Epithelial cell of prostate (primary cell): ENCODE measurements at regions not wholly inside any gene's neighbourhood (a gene's known extent, or its start where the extent isn't known, plus 50 kb on each side); places are given as distances from the start of the nearest gene placed in this dataset.
A peak's percentile ranks its signal among the peaks of the same experiment; 100 is the strongest.
"Not testable (repeated sequence)": the region's sequence is repeated elsewhere in the genome, so short reads cannot be mapped to it uniquely, and the experiment has no call there.

Experiments
- DNase-seq: peaks from one replicate; pipeline ENCODE4 v3.0.0-alpha.2; 2011; ENCODE audit warnings: low read depth, low spot score
- H3K27ac ChIP-seq: fragments of 450-650 bp; 2 replicates; pipeline ENCODE4 v1.5.1; 2017; ENCODE audit warnings: mild to moderate bottlenecking

DNA sequence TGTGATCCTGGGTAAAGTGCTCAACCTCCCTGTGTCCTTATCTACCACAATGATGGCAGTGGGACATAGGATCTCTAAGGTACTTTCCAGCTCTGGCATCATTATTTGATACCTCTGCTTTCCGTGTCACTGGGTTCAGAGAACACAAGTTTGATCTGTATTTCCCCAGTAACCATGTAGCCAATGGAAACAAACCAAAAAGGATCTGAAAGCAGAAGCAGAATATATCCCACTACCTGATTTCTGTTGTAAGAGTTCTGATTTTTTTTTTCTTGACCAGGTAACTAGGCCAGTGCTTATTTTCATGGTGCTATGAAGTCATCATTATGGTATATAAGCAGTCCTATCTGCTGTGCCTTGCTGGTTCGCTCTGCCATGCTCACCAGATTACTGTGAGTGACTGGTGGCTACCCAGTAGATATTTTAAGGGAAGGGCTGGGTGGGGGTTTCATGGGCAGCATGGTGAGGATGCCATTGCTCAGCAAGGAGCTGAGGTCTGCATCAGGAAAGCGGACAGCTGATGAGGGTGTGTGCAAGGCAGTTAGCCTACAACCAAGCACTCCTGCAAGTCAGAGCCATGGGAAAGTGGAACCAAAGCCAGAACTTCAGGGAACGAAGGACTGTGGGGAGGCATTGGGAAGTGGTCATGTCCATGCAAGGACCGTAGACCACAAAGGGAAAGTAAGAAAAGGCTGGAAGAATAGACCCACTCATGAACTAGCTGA, 104.9 kb upstream of the EDEM3 start:
- DNase-seq: no peak

DNA sequence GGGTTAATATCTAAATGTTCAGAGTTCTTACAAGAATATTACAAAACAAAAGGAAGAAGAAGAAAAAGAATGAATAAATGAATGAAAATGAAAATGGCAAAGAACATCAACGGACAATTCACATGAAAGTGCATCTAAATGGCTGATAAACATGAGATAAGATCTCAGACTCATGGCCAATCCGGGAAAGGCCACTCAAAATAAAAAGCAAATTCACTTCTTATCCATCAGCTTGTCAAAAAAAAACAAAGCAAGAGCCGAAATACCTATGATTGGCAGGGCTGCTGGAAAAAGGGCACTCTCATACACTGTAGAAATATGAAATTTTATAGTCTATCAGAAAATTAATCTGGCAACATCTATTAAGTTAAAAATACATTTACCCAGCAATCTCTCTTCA, 103.6 kb upstream of the EDEM3 start:
- no peak for DNase-seq
- no peak overlapping the region for H3K27ac ChIP-seq

More for the DNA sequence above, 104.9 kb upstream of the EDEM3 start:
- no peak overlapping the region for H3K27ac ChIP-seq

DNA sequence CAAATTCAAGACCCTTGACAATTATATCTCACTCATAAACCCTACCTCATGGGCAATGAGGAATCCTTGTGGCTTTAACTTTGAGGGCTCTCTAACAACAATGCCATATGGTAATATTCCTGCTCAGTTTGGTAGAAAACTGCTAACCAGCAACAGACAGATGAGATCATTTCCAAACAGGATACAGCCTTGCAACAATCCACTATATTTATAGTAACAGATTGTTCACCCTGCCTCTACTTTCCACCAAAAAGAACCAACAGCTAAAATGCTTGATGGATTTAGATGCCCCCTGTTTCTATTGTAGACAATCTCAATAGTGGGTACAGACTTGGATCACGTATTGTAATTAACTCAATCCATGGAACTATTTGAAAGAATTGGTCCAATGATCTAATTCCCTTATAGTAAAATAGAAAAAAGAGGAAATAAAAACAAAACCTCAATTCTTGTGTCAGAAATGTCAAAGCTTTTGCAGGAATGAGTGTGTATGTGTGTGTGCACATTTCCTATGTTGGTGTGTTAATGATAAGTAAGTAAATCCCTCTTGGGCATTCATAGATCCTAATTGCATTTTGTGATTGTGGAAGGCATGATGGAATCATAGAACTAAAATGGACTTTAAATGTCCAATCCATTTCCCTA, 100.0 kb upstream of the EDEM3 start:
- no peak for DNase-seq
- H3K27ac ChIP-seq: no peak overlapping the region

DNA sequence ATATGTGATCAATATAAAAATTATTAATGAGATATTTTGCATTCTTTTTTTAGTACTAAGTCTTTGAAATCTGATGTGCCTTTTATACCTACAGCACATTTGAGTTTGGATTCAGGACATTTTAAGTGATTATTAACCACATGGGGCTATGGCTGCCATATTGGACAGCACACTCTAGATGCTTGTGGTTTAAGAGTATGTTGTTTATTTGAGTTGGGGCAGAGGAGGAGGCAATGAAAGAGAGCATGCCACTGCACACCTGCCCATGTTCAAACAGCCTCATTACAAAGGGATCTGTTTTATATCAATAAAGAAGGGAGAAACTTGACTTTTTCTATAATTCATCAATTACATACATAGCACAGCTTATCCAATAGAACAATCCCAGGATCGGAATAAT, 99.4 kb upstream of the EDEM3 start:
- no peak for DNase-seq
- H3K27ac ChIP-seq: no peak overlapping the region

DNA sequence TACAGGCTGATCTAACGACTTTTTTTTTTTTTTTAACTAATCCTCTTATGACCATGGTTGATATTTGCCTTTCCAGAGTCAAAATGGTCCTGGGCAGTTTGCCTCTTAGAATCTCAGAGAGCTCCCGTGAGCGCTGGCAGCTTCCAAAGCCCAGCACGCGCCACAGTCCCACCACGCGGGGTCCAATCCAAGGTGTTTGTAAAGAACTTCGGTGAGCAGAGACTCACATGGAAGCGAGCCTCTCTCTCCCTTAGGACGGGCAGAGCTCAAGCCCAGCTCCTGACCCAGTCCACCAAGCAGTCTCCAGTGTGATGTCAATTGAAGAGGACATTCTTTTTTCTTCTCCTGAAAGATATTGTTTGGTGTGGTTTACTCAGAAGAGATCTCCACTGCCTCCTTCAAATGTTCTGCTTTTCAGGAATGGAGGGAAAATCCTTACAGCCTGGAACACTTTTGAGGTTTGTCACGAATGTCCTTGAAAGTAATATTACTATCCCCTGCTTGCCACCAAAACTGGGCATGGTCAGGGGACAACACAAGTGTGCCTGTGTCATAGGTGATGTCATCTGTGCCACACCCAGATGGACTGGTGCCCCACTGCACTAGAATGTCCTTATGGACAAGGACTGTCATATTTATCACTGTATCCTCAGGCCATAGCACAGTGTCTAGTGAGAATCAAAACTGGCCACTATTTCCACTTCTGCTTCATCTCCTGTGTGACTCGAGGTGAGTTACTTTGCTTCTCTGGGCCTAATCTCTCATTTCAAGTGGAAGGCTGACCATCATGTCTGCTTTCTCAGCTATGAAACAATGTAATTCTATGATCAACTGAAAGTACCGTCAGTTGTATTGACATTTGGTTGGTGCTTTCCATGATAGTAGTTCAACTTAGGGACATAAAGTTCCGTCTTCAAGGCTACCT, 97.4 kb upstream of the EDEM3 start:
- H3K27ac ChIP-seq: no peak overlapping the region
- DNase-seq: no peak

DNA sequence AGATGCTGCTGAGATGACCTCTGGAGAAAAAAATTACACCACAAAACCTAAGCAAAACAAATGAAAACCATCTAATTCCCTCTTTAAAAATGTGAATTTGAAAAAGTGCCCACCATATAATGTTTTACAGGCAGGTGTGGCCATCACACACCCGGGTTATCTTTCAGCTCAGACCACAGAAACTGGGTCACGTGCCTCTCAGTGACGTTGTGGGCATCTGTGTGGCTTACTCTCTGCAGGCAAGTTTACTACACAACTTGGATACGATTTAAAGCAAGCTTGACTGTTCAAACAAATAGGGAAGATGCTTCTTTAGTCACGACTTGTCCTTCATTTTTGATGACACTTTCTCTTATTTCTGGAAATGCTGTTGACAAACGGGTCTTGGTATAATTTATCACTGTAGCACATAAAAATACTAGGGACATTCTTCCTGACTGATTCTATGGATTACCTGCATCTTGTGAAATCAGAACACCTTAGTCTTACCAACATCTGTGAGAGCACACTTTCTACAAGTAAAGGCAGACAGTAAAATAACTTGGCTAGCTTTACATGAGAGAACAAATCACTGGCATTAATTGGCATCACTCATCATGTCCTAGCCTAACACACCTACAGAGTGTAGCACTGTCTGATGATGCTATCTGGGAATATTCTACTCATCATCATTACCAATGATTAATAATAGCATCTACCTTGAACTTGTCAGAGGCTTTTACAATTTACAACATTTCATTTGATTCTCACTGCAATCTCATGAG, 89.3 kb upstream of the EDEM3 start:
- no peak overlapping the region for H3K27ac ChIP-seq
- peak; percentile 16 for DNase-seq

DNA sequence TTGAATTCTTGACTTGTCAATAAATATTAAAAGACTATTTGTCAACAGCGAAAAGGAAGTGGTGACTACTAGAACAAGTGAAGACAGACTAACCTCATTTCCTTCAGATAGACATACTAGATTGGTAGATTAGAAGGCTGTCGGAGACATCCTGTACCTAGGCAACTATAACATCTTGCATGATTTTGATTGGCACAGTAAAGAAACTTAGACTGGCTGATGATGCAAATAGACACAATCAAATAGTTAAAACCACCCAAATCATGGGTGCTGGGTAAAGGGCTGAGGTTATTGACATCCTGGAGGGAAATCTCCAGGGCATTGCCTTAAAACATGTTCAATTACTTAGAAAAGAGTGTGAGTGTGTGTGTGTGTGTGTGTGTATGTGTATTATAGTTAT, 85.9 kb upstream of the EDEM3 start:
- no peak overlapping the region for H3K27ac ChIP-seq
- no peak for DNase-seq

DNA sequence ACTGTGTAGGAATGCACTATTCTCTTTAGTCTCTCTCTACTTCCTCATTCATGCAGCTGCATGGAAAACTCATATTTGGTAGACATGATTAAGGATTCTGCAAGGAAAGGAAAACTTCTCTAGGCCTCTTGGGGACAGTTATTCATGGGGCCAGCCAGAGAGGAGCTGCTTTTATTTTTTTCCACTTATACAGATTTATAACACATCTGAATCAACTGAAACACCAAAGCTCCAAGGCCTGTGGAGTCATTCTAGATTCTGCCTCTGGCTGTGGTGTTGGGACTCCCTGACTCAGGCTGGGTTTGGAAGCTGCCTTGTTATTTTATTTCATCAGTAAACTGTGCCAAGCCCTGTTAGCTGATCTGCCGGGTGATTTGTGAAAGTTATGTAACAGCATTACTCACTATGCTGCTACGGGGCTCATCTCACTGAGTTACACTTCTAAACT, 83.9 kb upstream of the EDEM3 start:
- DNase-seq: peak; percentile 86
- peak overlapping the region; percentile 47 for H3K27ac ChIP-seq

DNA sequence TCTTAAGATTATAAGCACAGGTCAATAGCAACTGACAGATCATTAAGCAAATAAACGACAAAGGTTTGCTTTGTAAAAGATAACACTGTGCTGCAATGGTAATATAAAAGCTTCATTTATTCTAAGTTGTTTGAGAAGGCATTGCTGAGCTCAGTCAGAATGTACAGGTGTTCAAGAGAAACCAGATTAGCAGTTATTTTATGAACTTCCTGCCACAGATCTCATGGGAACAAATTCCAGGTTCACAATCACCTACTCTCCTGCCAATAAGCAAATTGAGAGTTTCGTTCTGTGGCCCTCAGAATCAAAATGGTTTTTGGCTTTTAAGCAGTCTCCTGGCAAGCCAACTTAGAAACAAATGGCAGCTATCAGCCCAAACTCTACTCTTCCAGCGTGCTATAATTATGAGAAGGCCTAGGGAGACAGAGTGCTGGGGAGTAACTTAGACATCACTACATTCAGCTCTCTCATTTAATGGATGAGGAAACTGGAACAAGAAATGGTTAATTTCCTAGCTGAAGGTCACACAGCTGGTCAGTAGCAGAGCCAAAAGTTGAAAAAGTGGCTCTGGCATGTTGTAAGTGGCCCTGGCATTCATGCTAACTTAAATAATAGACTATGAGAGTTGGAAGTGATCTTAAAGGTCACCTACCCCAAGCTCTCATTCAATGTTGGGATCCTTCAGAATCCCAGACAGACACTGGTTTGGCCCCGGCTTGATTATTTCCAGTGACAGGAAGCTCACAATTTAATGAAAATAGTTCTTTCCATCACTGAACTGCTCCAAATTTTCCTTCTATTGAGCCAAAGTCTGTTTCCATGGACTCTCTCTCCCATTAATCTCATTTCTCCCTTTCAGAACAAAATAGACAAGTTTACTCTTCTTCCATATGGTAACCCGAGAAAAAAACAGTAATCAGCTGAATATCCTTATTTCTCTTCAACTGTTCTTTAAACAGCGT, 82.6 kb upstream of the EDEM3 start:
- DNase-seq: no peak
- H3K27ac ChIP-seq: no peak overlapping the region

DNA sequence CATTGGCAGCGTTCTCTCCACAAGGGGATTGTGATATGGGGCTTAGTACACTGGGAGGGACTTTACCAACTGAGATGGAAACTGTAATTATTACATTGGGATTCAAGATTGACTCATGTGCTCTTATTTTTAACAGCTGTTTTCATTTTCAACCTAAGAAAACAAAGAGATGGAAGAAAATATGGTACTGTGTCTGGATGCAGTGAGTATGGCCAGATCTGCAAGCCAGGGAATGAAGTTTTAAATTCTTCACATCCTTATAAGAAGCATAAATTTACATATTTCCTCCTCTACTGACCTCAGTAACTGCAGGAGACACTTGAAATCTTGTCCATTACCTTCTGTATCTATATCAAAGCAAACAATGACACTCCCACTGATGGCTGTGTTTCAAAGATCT, 81.5 kb upstream of the EDEM3 start:
- no peak overlapping the region for H3K27ac ChIP-seq
- no peak for DNase-seq

DNA sequence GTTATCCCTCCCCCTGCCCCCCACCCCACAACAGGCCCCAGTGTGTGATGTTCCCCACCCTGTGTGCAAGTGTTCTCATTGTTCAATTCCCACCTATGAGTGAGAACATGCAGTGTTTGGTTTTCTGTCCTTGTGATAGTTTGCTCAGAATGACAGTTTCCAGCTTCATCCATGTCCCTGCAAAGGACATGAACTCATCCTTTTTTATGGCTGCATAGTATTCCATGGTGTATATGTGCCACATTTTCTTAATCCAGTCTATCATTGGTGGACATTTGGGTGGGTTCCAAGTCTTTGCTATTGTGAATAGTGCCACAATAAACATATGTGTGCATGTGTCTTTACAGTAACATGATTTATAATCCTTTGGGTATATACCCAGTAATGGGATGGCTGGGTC, 79.3 kb upstream of the EDEM3 start:
- H3K27ac ChIP-seq, DNase-seq: not testable (repeated sequence)

DNA sequence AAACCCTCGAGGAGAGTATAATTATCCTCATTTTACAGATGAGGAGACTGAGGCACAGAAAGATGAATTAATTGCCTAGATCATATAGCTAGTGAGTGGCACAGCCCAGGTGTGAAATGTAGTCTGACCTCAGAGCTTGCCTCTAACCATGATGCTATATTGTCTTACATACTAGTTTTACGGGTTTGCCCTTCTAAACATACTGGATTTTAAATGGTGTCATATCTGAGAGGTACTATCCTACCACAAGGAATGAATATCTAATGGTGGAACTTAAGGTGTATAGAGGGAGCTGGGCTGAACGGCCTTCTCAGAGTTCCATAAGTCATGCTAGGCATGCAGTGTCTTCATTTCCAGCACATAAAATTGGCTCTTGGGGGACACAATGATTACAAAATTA, 77.9 kb upstream of the EDEM3 start:
- no peak overlapping the region for H3K27ac ChIP-seq
- no peak for DNase-seq

DNA sequence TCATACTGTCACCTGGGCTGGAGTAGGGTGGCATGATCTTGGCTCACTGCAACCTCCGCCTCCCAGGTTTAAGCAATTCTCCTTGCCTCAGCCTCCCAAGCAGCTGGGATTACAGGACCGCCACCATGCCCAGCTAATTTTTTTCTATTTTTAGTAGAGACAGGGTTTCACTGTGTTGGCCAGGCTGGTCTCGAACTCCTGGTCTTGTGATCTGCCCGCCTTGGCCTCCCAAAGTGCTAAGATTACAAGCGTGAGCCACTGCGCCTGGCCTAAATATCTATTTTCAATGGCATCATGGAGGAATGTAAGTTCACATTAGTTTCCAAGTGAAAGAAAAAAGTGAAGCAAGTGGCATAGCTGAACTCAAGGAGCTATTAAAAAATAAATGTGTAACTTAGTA, 74.8 kb upstream of the EDEM3 start:
- not testable (repeated sequence) for H3K27ac ChIP-seq, DNase-seq

DNA sequence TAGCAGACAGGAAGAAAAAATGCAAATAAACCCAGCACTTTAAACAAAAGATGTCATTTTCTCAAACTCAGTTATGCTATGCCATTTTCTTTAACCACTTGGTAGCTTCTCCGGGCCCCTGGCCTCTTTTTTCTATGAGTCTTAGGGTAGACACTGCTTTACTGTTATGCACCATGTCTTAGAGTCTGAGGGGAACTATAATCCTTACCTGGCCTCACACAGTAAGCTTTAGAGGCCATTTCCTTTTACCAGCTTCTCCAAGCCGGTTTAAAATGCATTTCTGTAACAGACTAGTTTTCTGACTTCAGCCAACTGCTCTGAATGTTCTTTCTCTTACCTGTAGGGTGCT, 73.7 kb upstream of the EDEM3 start:
- no peak overlapping the region for H3K27ac ChIP-seq

DNA sequence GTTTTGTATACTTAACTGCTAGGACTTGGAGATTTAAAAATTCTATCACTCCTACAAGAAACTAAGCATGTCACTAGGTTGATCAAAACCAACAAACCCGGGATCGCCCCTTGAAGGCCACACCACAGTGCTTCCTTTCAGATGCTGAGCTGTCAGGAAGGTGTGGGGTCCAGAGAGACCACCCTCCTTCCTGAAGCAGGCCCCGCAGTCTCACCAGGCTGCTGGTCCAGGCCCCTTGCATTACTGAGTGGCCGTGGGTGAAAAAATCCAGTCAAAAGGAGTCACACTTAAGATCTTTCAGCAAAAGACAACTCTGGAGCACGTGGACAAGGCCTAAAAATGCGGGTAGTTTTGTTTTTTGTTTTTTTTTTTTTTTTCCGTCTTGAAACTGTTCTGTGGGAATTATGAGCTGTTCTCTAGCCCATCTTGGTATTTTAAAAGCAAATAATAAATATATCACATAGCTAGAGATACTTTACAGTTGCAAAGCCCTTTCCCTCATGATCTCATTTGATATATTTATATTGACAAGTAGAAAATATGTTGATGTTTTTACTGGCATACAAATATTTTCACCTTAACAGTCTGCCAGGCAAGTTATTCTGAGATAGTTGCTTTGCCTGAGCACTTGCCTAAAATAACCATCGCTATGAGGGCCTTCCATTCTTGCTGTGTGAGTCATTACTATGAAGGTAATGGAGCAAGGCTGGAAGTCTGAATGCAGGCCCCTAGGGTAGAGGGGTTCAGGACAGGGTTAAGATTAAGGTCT, 73.1 kb upstream of the EDEM3 start:
- no peak overlapping the region for H3K27ac ChIP-seq
- DNase-seq: no peak

More for the DNA sequence above, 73.7 kb upstream of the EDEM3 start:
- DNase-seq: no peak

DNA sequence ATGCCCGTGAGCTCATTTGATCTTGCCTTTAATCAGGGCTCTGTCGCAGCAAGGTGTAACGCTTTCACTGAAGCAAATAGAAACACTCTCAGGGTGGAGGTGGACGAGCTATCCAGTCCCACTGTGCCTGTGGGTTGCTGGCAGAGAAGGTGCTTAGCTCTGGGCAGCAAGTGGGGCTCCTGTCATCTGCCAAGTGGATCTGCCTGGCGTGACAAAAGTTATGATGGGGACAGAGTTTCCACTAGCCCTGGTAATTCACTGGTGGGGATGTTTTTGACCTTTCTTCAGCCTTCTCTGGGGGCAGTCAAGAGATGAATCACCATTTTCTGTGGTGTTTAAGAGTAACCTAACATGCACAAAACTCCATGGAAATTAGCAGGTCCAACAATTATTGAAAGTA, 71.3 kb upstream of the EDEM3 start:
- no peak overlapping the region for H3K27ac ChIP-seq
- no peak for DNase-seq

DNA sequence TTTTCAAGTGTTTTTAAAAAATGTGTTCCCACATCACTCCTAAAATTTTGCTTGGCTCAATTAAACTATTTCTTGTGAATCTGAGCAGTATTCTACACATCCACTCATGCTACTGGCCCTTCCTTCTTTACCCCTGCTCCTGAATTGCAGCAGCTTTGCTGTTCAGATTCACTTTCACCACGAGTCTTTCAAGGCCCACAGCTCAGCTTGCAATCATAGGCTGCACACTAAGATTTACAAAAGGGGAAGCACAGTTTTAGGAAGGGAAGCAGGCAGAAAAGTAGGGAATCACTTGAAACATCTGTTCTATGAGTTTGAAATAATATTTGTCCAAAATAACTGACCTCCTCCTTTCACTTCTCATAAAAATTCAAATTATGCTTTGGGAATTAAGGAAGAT, 70.9 kb upstream of the EDEM3 start:
- no peak for DNase-seq
- no peak overlapping the region for H3K27ac ChIP-seq

DNA sequence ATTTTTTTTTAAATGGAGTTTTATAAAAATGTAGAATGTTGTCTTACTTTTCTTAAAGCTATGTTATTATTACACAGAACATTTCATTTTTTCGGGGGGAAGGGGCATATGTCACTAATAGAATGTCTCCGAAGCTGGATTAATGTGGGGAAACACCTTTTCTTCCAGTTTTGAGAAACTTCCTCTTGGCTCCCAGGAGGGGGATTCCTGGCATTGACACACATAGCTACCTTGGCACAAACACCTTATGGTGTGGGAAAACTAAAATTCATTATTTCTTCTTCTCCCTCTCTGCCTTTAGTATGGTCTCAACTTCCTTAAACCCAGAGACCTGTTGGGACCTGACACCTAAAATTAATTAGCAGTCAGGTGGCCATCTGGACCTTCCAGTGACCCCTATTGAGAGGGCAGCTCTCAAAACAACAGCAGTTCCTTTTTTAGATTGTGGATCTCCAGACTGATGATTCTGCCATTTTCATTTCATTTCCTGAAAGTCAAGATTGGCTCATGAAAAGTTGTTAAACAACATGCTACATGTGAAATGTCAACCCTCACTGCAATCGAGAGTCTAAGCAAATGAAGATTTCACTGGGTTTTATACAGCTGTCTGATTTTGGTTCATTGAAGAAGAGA, 70.1 kb upstream of the EDEM3 start:
- H3K27ac ChIP-seq: no peak overlapping the region
- DNase-seq: no peak
